Skin epidermis (tissue), 12 donors: ENCODE measurements at regions not wholly inside any gene's neighbourhood (a gene's known extent, or its start where the extent isn't known, plus 50 kb on each side); places are given as distances from the start of the nearest gene placed in this dataset.
"Not testable (repeated sequence)": the region's sequence is repeated elsewhere in the genome, so short reads cannot be mapped to it uniquely, and the experiment has no call there.

Source experiments
- H3K27ac ChIP-seq, 21 experiments: fragments of 200-600 bp; sonication (generic) in 11 of 21; one replicate each; pipeline ENCODE4 v1.5.0; 2020; ENCODE audit warnings: mild to moderate bottlenecking in 3 of 21, inconsistent platforms in 2 of 21, moderate library complexity in 2 of 21
- H3K4me3 ChIP-seq, 7 experiments: fragments of 200-600 bp; sonication (generic) in 2 of 7; one replicate each; pipeline ENCODE4 v1.5.0; 2020; ENCODE audit warnings: inconsistent platforms in 2 of 7, mild to moderate bottlenecking in 2 of 7, moderate library complexity in 1 of 7

- no peak overlapping the region for H3K27ac ChIP-seq
- H3K4me3 ChIP-seq, result no peak overlapping the region
Observed at GRCh38 chr4:62523256-62523655, 1323.1 kb downstream of the ADGRL3 start.

GRCh38 chr4:62522273-62522672 lies 1322.1 kb downstream of the ADGRL3 start:
- Histone ChIP-seq H3K4me3 (no peak overlapping the region), H3K27ac (no peak overlapping the region)

- H3K27ac ChIP-seq, result no peak overlapping the region
- no peak overlapping the region for H3K4me3 ChIP-seq
Observed at GRCh38 chr4:62517716-62518115, 1317.6 kb downstream of the ADGRL3 start.

GRCh38 chr4:62513306-62513705 lies 1313.2 kb downstream of the ADGRL3 start:
- Histone ChIP-seq H3K4me3 (no peak overlapping the region), H3K27ac (no peak overlapping the region)

GRCh38 chr4:62512271-62512670 lies 1312.1 kb downstream of the ADGRL3 start:
- H3K4me3 ChIP-seq, result no peak overlapping the region
- H3K27ac ChIP-seq, result no peak overlapping the region

GRCh38 chr4:62510228-62510627 lies 1310.1 kb downstream of the ADGRL3 start:
- Histone ChIP-seq H3K4me3 (no peak overlapping the region), H3K27ac (no peak overlapping the region)

- Histone ChIP-seq H3K27ac (no peak overlapping the region), H3K4me3 (no peak overlapping the region)
Observed at GRCh38 chr4:62500296-62500695, 1300.2 kb downstream of the ADGRL3 start.

GRCh38 chr4:62495032-62495431 lies 1294.9 kb downstream of the ADGRL3 start:
- Histone ChIP-seq H3K27ac (no peak overlapping the region), H3K4me3 (no peak overlapping the region)

GRCh38 chr4:62491756-62492155 lies 1291.6 kb downstream of the ADGRL3 start:
- H3K4me3 ChIP-seq, H3K27ac ChIP-seq: not testable (repeated sequence)

GRCh38 chr4:62490635-62491034 lies 1290.5 kb downstream of the ADGRL3 start:
- H3K4me3 ChIP-seq, result no peak overlapping the region
- H3K27ac ChIP-seq, result no peak overlapping the region

GRCh38 chr4:62487016-62487415 lies 1286.9 kb downstream of the ADGRL3 start:
- no peak overlapping the region for H3K27ac ChIP-seq
- no peak overlapping the region for H3K4me3 ChIP-seq

- Histone ChIP-seq H3K27ac (no peak overlapping the region), H3K4me3 (no peak overlapping the region)
Observed at GRCh38 chr4:62484357-62484756, 1284.2 kb downstream of the ADGRL3 start.

GRCh38 chr4:62482355-62482754 lies 1282.2 kb downstream of the ADGRL3 start:
- Histone ChIP-seq H3K4me3 (no peak overlapping the region), H3K27ac (no peak overlapping the region)

GRCh38 chr4:62475596-62475995 lies 1275.5 kb downstream of the ADGRL3 start:
- H3K4me3 ChIP-seq, result no peak overlapping the region
- H3K27ac ChIP-seq, result no peak overlapping the region

GRCh38 chr4:62474802-62475201 lies 1274.7 kb downstream of the ADGRL3 start:
- Histone ChIP-seq H3K27ac (no peak overlapping the region), H3K4me3 (no peak overlapping the region)

GRCh38 chr4:62471021-62471420 lies 1270.9 kb downstream of the ADGRL3 start:
- H3K4me3 ChIP-seq, result no peak overlapping the region
- no peak overlapping the region for H3K27ac ChIP-seq

GRCh38 chr4:62470421-62470983 lies 1270.4 kb downstream of the ADGRL3 start:
- Histone ChIP-seq H3K27ac (no peak overlapping the region), H3K4me3 (no peak overlapping the region)

- Histone ChIP-seq H3K4me3 (no peak overlapping the region), H3K27ac (no peak overlapping the region)
Observed at GRCh38 chr4:62470020-62470419, 1269.9 kb downstream of the ADGRL3 start.

- H3K4me3 ChIP-seq, result no peak overlapping the region
- no peak overlapping the region for H3K27ac ChIP-seq
Observed at GRCh38 chr4:62461961-62462360, 1261.8 kb downstream of the ADGRL3 start.

- Histone ChIP-seq H3K4me3 (no peak overlapping the region), H3K27ac (no peak overlapping the region)
Observed at GRCh38 chr4:62460329-62460728, 1260.2 kb downstream of the ADGRL3 start.

- Histone ChIP-seq H3K4me3 (no peak overlapping the region), H3K27ac (no peak overlapping the region)
Observed at GRCh38 chr4:62457356-62457755, 1257.2 kb downstream of the ADGRL3 start.

GRCh38 chr4:62455871-62456270 lies 1255.7 kb downstream of the ADGRL3 start:
- Histone ChIP-seq H3K4me3 (no peak overlapping the region), H3K27ac (no peak overlapping the region)
